Esophagus squamous epithelium (tissue), 4 donors: ENCODE measurements at regions not wholly inside any gene's neighbourhood (a gene's known extent, or its start where the extent isn't known, plus 50 kb on each side); places are given as distances from the start of the nearest gene placed in this dataset.

Source experiments
- POLR2A ChIP-seq, 4 donors: fragments of 450-650 bp; IDR thresholded peaks; one replicate each; pipeline ENCODE4 v1.6.1; 2017; ENCODE audit warnings: antibody characterized with exemption in 4 of 4, mild to moderate bottlenecking in 4 of 4, moderate library complexity in 3 of 4
- TF ChIP-seq, protein P1 (sequence below), 6 experiments: fragments of 450-650 bp in 4 of 6; fragments of 200-600 bp in 2 of 6; sonication (generic) in 2 of 6; IDR thresholded peaks; one replicate each; pipeline ENCODE4 v1.5.1; 2016 to 2019; ENCODE audit warnings: antibody characterized with exemption in 6 of 6, mild to moderate bottlenecking in 4 of 6, moderate library complexity in 4 of 6

DNA sequence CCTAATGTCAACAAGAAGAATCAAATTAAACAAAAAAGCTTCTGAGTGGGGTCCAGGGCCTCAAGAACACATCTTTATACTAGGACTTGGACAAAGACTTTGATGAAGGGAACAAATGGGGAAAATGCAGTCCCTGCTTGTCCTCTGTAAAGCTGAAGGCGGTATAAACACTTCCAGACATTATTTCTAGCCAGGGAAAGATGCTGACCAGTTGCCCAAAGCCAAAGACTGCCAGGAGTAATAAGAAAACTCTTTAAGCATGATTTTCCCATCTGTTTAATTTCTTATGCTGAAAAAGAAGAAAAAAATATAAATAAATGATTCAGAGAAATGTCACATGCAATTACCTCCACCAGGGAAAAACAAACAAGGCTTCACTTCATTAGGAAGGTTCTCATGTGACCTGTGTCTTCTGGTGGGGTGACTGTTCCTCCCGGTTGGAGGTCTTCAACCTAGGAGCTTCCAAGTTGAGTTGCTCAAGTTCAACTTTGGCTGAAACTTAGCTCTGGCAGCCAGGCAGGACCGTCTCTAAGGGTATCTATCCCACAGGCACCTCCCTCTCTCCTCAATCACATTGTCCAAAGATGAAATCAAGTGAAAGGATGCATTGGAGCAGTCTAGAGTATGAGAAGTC is 65.2 kb upstream of the KCNE2 start:
- TF ChIP-seq, protein P1, sequence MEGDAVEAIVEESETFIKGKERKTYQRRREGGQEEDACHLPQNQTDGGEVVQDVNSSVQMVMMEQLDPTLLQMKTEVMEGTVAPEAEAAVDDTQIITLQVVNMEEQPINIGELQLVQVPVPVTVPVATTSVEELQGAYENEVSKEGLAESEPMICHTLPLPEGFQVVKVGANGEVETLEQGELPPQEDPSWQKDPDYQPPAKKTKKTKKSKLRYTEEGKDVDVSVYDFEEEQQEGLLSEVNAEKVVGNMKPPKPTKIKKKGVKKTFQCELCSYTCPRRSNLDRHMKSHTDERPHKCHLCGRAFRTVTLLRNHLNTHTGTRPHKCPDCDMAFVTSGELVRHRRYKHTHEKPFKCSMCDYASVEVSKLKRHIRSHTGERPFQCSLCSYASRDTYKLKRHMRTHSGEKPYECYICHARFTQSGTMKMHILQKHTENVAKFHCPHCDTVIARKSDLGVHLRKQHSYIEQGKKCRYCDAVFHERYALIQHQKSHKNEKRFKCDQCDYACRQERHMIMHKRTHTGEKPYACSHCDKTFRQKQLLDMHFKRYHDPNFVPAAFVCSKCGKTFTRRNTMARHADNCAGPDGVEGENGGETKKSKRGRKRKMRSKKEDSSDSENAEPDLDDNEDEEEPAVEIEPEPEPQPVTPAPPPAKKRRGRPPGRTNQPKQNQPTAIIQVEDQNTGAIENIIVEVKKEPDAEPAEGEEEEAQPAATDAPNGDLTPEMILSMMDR (IDR thresholded peaks at IDR 0.05): no peak
- TF ChIP-seq POLR2A (IDR thresholded peaks at IDR 0.05): no peak
